ENCODE measurements at regions not wholly inside any gene's neighbourhood (a gene's known extent, or its start where the extent isn't known, plus 50 kb on each side); places are given as distances from the start of the nearest gene placed in this dataset.

GRCh38 chr20:50339466-50339901, 148.9 kb downstream of the CEBPB start:
- DNase-seq (ENCODE audit: low read depth, low spot score) (no peak), FAIRE-seq (no peak)
- no peaks in the 10 kb centered on the region for H3K4me1 ChIP-seq (ENCODE audit: control insufficient read depth, extremely low read depth, insufficient read depth, low read length)
- no peaks in the 10 kb centered on the region for H3K9me3 ChIP-seq (replicated peaks; ENCODE audit: control insufficient read depth, insufficient read depth, low read length)
- no peaks in the 10 kb centered on the region for H3K9me1 ChIP-seq (replicated peaks; ENCODE audit: control insufficient read depth, extremely low read depth, insufficient read depth, low read length)
- no peaks in the 10 kb centered on the region for H4K20me1 ChIP-seq (replicated peaks; ENCODE audit: control insufficient read depth, extremely low read depth, insufficient read depth, low read length)
- intact Hi-C loops (cut with micrococcal nuclease) (no loop called here), dilution Hi-C loops (cut with MboI; ENCODE audit: extremely low pct_ligation_motif_present, low sequenced_read_pairs) (no loop called here)
- no peak overlapping the region for H3K9ac ChIP-seq (replicated peaks; ENCODE audit: extremely low read depth, insufficient read depth, low read length)
- no peak overlapping the region for H2AFZ ChIP-seq (ENCODE audit: low read depth, low read length)
- H3K4me2 ChIP-seq (ENCODE audit: insufficient read depth, low read length): no peak overlapping the region
- no TSS peak for BruUV-seq (replicated peaks)
- no peak overlapping the region for H3K4me3 ChIP-seq (replicated peaks in 1 of 3; ENCODE audit: insufficient read depth in 1 of 3, low read depth in 1 of 3, low read length in 3 of 3)
- no peak overlapping the region for H3K27ac ChIP-seq (ENCODE audit: insufficient read depth, low read depth, low read length)
- POLR2A ChIA-PET: no interaction called here
- CTCF ChIA-PET: interaction anchor here (1.1 to 2.0 kb wide), 2 partner anchors 10 to 33 kb away, joined by 3 to 4 read pairs; no protein-coding TSS in a partner anchor
- no peaks in the 10 kb centered on the region for H3K36me3 ChIP-seq (ENCODE audit: control insufficient read depth in 2 of 2, extremely low read depth in 1 of 2, insufficient read depth in 2 of 2, low read length in 2 of 2)
- H3K79me2 ChIP-seq (ENCODE audit: control insufficient read depth, insufficient read depth, low read length): no peaks in the 10 kb centered on the region
- peaks cover 0 to 4% of the 10 kb centered on the region in 2 experiments for H3K27me3 ChIP-seq (ENCODE audit: control insufficient read depth in 2 of 2, insufficient read depth in 2 of 2, low read length in 2 of 2)
- TF ChIP-seq FOS (IDR thresholded peaks at IDR 0.05; ENCODE audit: borderline replicate concordance, insufficient read depth, low read length) (no peak), MYC (IDR thresholded peaks at IDR 0.05; ENCODE audit: low read depth, low read length) (no peak), GATA2 (IDR thresholded peaks at IDR 0.05; ENCODE audit: insufficient read depth, insufficient read length, low read depth, low read length) (no peak), POLR2A (IDR thresholded peaks at IDR 0.05; ENCODE audit: low read depth, low read length) (no peak), CTCF (IDR thresholded peaks at IDR 0.05; ENCODE audit: extremely low read depth in 1 of 2, insufficient read depth in 1 of 2, low read depth in 1 of 2, low read length in 2 of 2) (no peak), JUN (IDR thresholded peaks at IDR 0.05; ENCODE audit: borderline replicate concordance, insufficient read depth, insufficient read length, low read depth) (no peak), POLR2AphosphoS5 (IDR thresholded peaks at IDR 0.05; ENCODE audit: insufficient read depth, low read depth, low read length) (no peak), MAX (IDR thresholded peaks at IDR 0.05; ENCODE audit: insufficient read depth, insufficient read length) (no peak), EZH2 (IDR thresholded peaks at IDR 0.05; ENCODE audit: borderline replicate concordance, low read depth, low read length, severe bottlenecking) (no peak)

Measured in endothelial cell of umbilical vein (primary cell).